ENCODE measurements at regions not wholly inside any gene's neighbourhood (a gene's known extent, or its start where the extent isn't known, plus 50 kb on each side); places are given as distances from the start of the nearest gene placed in this dataset.

- Histone ChIP-seq H3K27ac (peak overlapping the region; percentile 3), H3K9ac (ENCODE audit: low read depth in 2 of 2, low read length in 2 of 2) (no peak overlapping the region), H3K36me3 (no peaks in the 10 kb centered on the region), H3K9me3 (no peaks in the 10 kb centered on the region), H3K27me3 (no peaks in the 10 kb centered on the region), H3K4me1 (no peaks in the 10 kb centered on the region), H3K4me3 (no peak overlapping the region)
- intact Hi-C loops (cut with DNase I) = no loop called here
- TF ChIP-seq CTCF (IDR thresholded peaks at IDR 0.05) = no peak
- DNase-seq = peak; percentile 47
Observed at GRCh38 chr2:203605302-203605701, 70.2 kb upstream of the RAPH1 start.

- Histone ChIP-seq H3K27me3 (no peaks in the 10 kb centered on the region), H3K9ac (ENCODE audit: low read depth in 2 of 2, low read length in 2 of 2) (no peak overlapping the region), H3K36me3 (no peaks in the 10 kb centered on the region), H3K9me3 (no peaks in the 10 kb centered on the region), H3K27ac (no peak overlapping the region), H3K4me1 (no peaks in the 10 kb centered on the region), H3K4me3 (no peak overlapping the region)
- TF ChIP-seq CTCF (IDR thresholded peaks at IDR 0.05) = no peak
- DNase-seq = no peak
- intact Hi-C loops (cut with DNase I) = no loop called here
Observed at GRCh38 chr2:203606051-203606450, 71.0 kb upstream of the RAPH1 start.

- H3K27ac ChIP-seq = no peak overlapping the region
- H3K9ac ChIP-seq (ENCODE audit: low read depth in 2 of 2, low read length in 2 of 2) = no peak overlapping the region
- H3K36me3 ChIP-seq = no peaks in the 10 kb centered on the region
- DNase-seq = no peak
- H3K4me3 ChIP-seq = no peak overlapping the region
- intact Hi-C loops (cut with DNase I) = no loop called here
- no peaks in the 10 kb centered on the region for H3K27me3 ChIP-seq
- no peaks in the 10 kb centered on the region for H3K9me3 ChIP-seq
- TF ChIP-seq CTCF (IDR thresholded peaks at IDR 0.05) = no peak
- no peaks in the 10 kb centered on the region for H3K4me1 ChIP-seq
Observed at GRCh38 chr2:203610558-203610957, 75.5 kb upstream of the RAPH1 start.

GRCh38 chr2:203612246-203612645 is 77.1 kb upstream of the RAPH1 start:
- Histone ChIP-seq H3K9me3 (no peaks in the 10 kb centered on the region), H3K4me3 (no peak overlapping the region), H3K36me3 (no peaks in the 10 kb centered on the region), H3K27ac (no peak overlapping the region), H3K4me1 (no peaks in the 10 kb centered on the region), H3K9ac (ENCODE audit: low read depth in 2 of 2, low read length in 2 of 2) (no peak overlapping the region), H3K27me3 (no peaks in the 10 kb centered on the region)
- intact Hi-C loops (cut with DNase I) = no loop called here
- TF ChIP-seq CTCF (IDR thresholded peaks at IDR 0.05) = no peak
- no peak for DNase-seq

- H3K27me3 ChIP-seq = no peaks in the 10 kb centered on the region
Observed at GRCh38 chr2:203619267-203619878, 84.3 kb upstream of the RAPH1 start.

More at GRCh38 chr2:203619267-203619878, 84.3 kb upstream of the RAPH1 start:
- no peak overlapping the region for H3K9ac ChIP-seq (ENCODE audit: low read depth in 2 of 2, low read length in 2 of 2)
- no peaks in the 10 kb centered on the region for H3K36me3 ChIP-seq
- no peak for DNase-seq
- peaks cover 5% of the 10 kb centered on the region for H3K4me1 ChIP-seq
- no peak overlapping the region for H3K4me3 ChIP-seq
- intact Hi-C loops (cut with DNase I) = no loop called here
- H3K27ac ChIP-seq = no peak overlapping the region
- H3K9me3 ChIP-seq = no peaks in the 10 kb centered on the region
- no peak for TF ChIP-seq CTCF (IDR thresholded peaks at IDR 0.05)

All from colonic mucosa (tissue), 4 donors.